GM18909 (cell line): ENCODE measurements at regions not wholly inside any gene's neighbourhood (a gene's known extent, or its start where the extent isn't known, plus 50 kb on each side); places are given as distances from the start of the nearest gene placed in this dataset.
"Not testable (repeated sequence)": the region's sequence is repeated elsewhere in the genome, so short reads cannot be mapped to it uniquely, and the experiment has no call there.

Experiments used
- ATAC-seq: cut with Tn5 transposase; IDR thresholded peaks from one replicate; pipeline ENCODE4 v1.9.1; 2021; ENCODE audit warnings: mild to moderate bottlenecking; ENCODE audit not compliant: unreplicated experiment, poor library complexity

DNA sequence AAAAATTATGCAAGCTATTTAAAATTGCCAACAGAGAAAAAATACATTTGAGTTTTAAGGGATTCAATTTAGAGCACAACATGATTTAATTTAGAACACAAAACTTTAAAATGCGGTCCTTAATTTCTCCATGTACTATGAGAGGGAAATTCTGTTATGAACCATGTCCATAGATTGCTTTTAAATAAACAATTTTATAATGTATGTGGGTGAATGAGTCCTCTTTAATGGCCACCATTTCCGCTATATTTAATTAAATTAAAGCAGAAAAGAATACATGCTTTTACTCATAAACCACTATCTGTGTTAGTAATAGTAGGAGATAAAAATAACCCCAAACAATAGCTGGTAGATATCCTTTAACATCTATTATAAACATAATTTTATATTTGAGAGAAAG, 914.6 kb downstream of the LTN1 start:
- no peak for ATAC-seq

DNA sequence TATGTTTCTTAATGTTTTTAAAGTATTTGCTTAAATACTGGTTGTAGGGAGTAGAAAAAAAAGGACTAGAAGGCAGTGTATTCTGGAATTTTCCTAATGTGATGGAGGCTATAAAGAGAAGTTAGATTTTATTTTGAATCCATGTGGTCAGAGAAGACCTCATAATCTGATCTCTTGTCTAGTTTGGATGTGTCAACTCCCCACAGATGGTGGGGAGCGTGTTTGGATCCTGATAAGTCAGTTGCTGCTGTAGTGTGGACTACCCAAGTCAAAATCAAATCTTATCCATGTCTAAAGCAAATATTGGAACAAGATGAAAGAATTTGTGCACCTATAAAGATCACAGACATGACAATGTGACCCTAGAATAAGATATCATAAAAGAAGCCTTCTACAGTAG, 918.0 kb downstream of the LTN1 start:
- no peak for ATAC-seq

DNA sequence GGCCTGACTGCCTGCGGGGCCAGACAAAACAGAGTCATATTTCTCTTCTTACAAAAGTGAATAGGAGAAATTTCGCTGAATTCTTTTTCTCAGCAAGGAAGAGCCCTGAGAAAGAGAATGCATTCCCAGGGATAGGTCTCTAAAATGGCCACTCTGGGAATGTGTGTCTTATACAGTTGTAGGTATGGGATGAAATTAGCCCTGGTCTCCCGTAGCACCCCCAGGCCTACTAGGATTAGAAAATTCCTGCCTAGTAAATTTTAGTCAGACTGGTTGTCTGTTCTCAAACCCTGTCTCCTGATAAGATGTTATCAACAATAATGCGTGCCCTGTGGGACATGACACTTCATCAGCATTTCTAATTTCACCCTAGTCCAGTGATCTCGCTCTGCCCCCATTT, 920.1 kb downstream of the LTN1 start:
- ATAC-seq: no peak

DNA sequence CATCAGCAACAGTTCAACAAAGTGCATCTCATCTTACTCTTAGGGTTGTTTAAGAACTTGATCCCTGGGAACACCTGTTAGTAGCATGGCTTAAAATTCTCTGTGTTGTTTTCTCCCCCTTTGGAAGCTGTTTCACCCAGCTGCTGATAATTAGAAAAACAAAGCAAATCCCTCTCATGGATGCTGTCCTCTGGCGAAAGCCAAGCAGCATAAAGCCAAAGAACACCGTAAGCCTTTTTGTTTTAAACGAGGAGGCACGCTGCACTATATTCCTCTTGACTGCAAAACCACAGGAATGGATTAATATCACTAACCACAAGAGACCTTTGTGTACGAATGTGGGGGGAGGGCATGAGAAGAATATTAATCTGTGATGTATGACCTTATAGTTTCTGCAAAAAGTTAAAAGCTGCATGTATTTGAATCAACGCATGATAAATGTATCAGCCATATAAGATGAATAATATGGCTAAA, 923.2 kb downstream of the LTN1 start:
- no peak for ATAC-seq

DNA sequence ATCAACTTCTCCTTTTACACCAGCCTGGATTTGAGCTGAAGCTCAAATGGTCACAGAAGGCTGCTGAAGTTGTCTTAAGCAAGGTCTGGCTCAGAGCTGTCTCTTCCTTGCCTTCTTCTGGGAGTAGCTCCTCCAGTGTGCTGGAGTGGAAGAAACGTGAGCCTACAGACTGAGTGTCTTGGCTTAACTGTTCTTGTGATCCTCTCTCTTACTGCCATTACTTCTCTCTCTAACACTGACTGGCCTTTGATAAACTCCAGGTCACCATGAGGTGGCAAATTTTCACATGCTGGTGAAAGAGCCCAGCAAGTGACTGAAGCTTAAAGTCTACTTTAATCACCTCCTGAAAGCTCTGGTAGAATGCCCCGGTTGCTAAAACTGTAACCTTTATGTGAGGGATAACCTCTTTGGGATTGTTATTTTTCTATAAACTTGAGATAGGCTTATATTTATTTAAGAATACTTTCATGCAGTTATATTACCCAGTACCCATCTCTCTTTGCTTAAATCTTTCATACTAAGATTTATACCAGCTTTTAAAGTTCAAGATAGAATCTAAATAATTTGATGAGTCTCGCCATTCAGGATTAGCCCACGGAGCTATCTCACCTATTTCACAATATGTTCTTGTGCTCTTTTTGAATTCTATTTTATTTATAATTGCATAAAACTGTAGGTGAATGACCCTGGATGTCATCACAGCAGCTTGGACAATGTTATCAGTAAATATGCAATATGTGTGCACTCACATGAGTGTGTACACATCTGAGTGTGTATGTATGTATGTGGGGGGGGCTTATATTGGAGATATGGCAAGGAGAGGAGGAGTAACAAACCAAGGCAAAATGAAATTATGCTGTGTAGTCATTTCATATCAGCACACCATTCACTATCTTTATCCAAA, 924.0 kb downstream of the LTN1 start:
- no peak for ATAC-seq

DNA sequence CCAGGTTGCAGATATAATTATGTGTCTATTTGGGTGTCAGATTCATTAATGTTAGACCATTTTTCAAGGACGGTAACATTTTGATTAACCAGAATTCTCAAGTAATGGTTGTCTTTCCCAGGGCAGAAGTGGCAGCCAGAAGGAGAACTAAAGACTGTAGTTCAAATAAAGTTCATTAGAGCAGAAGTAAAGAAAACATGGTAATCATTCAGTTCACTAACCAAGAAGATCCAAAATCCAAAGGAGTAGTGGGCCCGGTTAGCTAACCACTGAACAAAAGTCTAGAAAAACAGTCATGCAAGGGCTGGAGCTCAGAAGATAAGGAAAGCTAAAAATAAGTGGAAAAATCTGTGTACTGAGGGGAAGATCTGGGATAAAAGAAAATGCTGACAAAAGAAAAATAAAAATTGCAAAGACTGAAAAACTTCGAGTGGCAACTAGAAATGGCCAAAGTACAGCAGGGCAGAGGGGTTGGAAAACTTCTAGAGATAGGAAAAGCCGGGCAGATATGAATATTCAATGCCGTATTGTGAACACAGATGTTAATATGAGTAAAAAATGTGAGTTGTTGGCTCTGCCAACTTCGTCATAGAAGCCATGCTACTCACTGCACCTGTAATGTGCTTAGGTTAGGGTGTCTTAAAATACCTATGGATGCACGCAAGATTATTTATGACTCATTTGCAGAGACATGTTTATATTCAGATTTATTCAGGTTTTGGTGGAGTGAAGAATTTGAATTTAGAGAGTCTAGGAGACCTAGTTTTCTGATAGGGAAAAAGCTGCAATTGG, 925.9 kb downstream of the LTN1 start:
- ATAC-seq: no peak

DNA sequence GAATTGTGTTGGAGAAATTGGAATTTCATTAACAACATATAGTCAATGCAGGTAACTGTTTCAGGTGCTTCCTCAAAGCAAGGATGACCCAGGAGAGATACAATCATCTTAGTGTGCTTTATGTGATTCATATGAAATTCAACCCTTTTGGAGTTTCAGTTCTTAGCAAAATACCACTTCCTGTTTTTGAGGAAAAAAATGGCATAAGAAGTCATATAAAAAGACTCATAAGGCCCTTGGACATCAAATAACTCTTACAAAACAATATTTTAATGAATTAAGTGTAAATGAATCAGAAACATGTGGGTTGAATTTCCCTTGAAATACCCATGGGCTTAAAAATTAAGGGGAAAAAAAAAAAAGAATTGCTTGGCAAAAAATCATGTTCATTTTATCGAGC, 926.6 kb downstream of the LTN1 start:
- ATAC-seq: no peak

DNA sequence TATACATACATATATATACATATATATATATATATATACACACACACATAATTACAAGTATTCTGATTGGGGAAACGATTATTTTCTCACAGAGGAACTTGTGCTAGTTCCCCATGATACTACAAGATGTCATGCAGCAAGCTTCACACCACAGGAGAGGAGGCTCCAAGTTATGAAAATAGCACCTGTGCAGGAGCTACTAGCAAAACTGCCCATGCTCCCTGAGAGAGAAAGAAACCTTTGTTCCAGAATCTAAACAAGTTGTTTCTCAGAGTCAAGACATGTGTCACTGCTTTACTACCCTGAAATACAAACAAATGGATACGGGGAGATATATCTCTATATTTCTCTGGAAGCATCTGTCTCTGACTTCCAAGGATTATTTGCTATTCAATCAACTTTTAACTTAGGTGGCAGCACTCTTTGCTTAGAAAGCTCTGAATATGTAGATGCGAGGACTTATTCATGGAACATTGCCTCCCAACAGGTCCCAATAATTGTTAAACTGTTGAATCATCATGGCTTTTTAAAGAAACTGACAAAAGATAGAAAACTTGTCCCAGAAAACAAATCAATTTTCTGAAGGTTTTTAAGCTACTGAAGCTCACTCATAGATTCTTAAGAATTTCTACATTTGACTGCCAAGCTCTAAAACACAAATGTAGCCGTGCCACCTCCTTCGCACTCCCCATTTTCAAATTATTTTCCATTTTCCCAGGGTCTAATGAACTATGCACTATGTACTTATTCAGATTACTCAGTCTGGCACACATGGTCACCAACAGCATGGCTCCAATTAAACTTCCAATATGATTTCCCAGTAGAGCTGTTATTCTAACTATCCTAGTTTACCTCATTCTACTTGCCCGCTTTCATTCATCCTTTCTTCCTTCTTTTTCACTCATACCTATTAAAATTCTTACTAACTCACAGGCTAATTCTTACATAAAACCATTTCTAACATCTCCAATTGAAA, 929.1 kb downstream of the LTN1 start:
- ATAC-seq: no peak

DNA sequence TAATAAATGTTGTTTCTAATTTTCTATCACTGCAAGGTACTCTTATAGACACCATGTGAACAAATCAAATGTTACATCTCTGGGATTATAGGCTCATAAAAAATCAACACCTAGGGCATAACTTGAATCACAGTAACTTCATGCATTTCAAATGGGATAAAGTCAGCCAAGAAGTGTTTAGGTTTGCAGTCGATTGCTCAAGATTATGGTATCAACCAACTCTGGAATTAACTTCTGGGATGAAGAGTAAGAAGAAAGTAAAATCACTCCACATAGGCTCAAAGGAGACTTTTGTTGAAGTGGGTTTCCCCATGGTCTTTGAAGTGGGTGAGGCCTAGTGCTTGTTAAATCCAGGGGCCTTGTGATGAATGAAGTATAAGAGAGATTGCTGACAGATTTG, 939.7 kb downstream of the LTN1 start:
- not testable (repeated sequence) for ATAC-seq

DNA sequence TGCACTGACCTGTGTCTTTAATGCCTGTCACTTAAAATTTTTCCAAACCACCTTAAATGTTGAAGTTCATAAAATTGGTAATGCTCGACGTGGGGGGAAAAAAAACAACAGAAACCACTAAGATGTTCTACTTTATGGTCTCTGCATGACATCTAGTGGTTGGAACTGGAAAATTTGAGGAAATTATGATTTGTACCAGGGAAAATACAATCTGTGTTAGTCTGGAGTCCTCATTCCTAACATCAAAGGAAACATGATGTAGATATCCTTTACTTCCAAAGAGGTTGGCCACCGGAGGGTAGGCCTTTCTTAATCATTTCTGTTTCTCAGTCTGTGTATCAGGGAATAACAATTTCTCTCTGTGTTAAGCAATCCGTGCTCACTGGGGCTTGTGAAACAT, 941.0 kb downstream of the LTN1 start:
- not testable (repeated sequence) for ATAC-seq

DNA sequence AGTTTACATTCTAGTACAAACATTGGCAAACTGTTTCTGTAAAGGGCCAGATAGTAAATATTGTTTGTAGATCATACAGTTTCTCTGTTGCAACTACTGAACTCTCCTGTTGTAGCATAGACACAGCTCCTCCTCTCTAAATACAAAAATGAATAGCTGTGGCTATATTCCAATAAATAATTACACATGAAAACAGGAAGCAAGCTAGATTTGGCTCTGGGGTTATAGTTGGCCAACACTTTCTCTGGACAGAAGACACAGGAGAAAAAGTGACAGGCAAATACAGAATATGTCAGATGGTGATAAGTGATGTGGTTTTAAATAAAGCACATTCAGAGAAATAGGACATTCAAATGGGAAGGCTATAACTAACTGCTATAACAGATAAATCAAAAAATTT, 957.0 kb downstream of the LTN1 start:
- ATAC-seq: not testable (repeated sequence)

DNA sequence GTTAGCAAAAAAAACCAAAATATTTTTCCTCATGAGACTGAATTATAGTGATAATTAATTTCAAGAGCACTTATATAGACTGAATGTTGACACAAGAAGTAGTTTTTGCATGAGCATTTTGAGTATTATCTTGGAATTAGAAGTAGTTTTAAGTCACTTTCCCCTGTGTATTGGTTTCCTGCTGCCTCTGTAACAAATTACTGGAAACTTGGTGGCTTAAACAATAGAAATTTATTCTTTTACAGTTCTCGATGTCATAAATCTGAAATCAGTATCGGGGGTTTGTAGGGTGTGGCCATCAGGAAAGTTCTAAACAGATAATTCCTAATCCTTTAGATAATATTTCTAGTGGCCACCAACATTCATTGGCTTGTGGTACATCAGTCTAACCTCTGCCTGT, 957.8 kb downstream of the LTN1 start:
- ATAC-seq: not testable (repeated sequence)

DNA sequence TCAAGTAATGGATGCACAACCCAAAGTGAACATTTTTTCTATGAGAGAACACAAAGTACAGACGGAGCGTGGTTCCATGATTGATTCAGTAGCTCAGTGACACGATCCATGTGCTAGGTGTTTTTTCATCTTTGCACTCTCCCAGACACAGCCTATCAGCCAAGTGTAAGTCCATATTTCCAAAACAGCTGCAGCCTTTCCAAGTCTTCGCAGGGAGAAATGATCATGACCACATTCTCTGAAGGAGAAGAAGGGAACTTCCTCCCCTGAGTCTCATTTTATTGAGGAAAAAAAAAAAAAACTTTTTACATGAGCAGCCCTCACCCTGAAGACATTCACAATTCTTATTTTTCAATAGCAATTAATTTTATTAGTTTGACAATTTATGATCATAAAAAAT, 958.3 kb downstream of the LTN1 start:
- ATAC-seq: not testable (repeated sequence)

DNA sequence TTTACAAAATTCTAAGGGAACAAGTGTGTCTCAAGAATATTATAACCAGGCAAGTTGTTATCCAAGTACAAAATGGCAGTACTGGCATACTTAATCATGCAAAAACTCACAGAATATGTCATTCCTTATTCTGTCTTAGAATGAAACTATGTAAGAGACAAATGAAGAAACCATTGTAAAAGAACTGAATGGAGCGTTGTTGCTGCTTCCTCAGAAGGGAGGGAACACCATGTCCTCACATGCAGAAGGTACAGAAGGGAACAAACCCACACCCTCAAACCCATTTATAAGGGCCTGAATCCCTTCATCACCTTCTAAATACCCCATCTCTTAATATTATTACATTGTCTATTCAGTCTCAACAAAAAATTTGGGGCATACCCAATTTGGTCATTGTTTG, 960.0 kb downstream of the LTN1 start:
- ATAC-seq: not testable (repeated sequence)

DNA sequence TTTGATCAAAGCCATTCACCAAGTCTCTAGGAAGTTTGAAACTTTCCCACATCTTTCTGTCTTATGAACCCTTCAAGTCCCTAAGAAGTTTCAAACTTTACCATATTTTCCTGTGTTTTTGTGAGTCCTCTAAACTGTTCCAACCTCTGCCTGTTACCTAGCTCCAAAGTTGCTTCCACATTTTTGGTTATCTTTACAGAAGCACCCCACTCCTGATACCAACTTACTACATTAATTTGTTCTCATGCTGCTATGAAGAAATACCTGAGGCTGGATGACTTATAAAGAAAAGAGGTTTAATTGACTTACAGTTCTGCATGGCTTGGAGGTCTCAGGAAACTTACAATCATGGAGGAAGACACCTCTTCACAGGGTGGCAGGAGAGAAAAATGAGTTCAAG, 961.6 kb downstream of the LTN1 start:
- not testable (repeated sequence) for ATAC-seq

DNA sequence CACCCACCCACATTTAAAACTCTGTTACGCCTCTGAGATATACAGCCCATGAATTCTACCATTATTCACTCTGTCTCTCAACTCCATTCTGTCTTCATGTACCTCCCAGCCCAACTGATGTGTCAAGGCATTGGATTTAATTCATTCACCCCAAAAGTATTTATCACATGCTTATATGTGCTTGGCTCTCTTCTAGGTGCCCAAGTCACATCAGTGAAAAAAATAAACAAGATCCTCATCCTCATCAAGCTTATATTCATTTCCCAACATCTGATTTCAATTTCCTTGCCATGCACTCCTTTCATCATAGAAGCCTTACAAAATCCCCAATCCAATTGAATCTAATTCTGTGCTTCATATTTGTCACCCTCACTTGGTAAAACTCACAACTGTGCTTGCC, 967.6 kb downstream of the LTN1 start:
- no peak for ATAC-seq

DNA sequence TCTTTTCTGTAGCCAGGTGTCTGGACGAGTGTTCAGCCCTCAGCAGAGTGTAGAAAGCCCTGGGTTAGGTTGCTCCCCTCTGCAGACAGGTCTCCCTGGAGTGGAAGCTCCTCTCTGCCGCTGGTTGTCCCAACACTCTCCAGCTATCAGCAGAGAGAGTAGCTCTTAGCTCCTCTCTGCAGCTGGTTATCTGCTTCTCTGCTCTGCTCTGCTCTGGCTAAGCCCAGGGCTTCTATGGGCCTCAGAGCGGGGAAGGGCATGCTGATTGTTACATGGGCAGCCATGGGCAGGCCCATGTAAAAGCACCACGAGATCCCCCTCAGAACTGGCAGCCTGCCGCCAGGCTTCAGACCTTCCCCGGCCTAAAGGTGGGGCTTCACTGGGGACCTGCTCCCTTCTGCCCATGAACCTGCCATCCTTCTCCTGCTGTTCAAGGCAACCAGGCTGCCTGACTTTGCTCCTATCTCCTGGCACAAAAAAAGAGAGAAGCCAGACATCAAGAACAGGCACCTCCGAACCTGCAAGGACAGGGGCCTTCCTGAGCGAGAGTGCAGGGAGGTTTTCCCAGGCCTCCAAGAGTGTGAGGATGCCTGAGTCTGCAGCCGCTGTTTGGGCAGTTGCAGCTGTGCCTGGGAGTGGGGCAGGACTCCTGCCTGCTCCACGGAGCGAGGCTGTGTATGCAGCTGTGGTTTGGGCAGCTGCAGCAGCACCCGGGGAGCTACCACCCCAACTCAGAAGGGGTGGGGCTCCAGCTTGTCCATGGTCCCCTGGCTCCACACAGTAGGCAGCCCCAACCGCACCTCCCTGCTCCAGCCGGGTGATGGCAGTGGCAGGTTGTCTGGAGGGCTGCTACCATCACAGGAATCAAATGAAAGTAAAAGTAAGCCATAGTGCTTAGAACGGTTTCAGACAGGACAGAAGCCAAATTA, 973.7 kb downstream of the LTN1 start:
- no peak for ATAC-seq

DNA sequence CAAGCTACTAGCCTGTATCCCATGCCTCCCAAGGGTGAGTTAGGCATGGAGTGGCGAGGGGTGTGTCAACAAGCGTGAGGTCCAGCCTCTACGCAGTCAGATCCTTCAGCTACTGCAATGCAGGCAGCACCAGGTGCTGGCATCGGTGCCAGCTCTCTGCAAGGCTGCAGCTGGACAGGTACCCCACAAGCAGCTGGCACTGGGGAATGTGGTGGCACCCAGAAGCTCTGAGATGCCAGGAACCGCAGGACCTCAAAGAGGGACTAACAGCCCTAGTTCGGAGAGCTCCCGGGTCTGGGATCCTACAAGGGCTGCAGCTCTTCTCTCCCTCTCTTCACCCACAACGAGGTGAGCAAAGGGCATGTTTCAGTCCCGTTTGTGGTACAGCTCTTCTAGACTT, 974.5 kb downstream of the LTN1 start:
- no peak for ATAC-seq

DNA sequence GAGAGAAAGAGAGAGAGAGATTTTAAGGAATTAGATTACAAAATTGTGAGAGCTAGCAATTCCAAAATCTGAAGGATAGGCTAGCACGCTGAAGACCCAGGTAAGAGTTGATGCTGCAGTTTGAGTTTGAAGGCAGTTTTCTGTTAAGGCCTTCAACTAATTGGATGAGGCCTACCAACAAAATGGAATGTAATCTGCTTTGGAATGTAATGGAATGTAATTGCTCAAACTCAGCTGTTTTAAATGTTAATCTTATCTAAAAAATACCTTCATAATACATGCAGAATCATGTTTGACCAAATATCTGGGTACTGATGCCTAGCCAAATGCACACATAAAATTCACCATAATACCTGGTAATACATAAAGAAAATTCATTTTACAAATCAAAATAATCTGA, 976.1 kb downstream of the LTN1 start:
- ATAC-seq: no peak
